ENCODE measurements at regions not wholly inside any gene's neighbourhood (a gene's known extent, or its start where the extent isn't known, plus 50 kb on each side); places are given as distances from the start of the nearest gene placed in this dataset.

GRCh38 chr22:46100401-46101105, 49.8 kb upstream of the PPARA start:
- Histone ChIP-seq H4K20me1 (ENCODE audit: insufficient read depth) (peaks cover 19% of the 10 kb centered on the region), H3K4me1 (replicated peaks; ENCODE audit: insufficient read depth) (no peaks in the 10 kb centered on the region), H3K36me3 (ENCODE audit: low read depth) (no peaks in the 10 kb centered on the region; the same call in 1 of the 2 replicates), H3K4me3 (no peak overlapping the region), H2AFZ (no peak overlapping the region), H3K9me2 (ENCODE audit: insufficient read depth) (no peaks in the 10 kb centered on the region), H3K9me3 (ENCODE audit: insufficient read depth, low read depth) (no peaks in the 10 kb centered on the region), H3F3A (ENCODE audit: insufficient read depth, low read depth) (no peaks in the 10 kb centered on the region), H3K27me3 (ENCODE audit: insufficient read depth, low read depth) (no peaks in the 10 kb centered on the region), H3K27ac (no peak overlapping the region), H3K4me2 (no peak overlapping the region), H3K79me2 (ENCODE audit: low read depth) (peaks cover 12% of the 10 kb centered on the region; the same call in 1 of the 2 replicates)
- BruUV-seq (replicated peaks), result no TSS peak
- TF ChIP-seq CTCF (conservative IDR thresholded peaks at IDR 0.05), result no peak
- TF ChIP-seq EZH2 (IDR thresholded peaks at IDR 0.05; ENCODE audit: low read depth), result no peak
- DNase-seq, result no peak
- CTCF ChIA-PET, result no interaction called here
- POLR2A ChIA-PET (ENCODE audit: unreplicated experiment), result no interaction called here
- intact Hi-C loops (cut with micrococcal nuclease; ENCODE audit: unreplicated experiment), result no loop called here

Small RNA genes in the stretch of these regions (microRNA-seq; reads per million reads assigned to microRNA genes)
- 5.4 reads per million for gene MIR3619 (ENCODE audit: borderline number of aligned reads, borderline replicate concordance)
